ENCODE measurements at regions not wholly inside any gene's neighbourhood (a gene's known extent, or its start where the extent isn't known, plus 50 kb on each side); places are given as distances from the start of the nearest gene placed in this dataset.
A peak's percentile ranks its signal among the peaks of the same experiment; 100 is the strongest.

DNA sequence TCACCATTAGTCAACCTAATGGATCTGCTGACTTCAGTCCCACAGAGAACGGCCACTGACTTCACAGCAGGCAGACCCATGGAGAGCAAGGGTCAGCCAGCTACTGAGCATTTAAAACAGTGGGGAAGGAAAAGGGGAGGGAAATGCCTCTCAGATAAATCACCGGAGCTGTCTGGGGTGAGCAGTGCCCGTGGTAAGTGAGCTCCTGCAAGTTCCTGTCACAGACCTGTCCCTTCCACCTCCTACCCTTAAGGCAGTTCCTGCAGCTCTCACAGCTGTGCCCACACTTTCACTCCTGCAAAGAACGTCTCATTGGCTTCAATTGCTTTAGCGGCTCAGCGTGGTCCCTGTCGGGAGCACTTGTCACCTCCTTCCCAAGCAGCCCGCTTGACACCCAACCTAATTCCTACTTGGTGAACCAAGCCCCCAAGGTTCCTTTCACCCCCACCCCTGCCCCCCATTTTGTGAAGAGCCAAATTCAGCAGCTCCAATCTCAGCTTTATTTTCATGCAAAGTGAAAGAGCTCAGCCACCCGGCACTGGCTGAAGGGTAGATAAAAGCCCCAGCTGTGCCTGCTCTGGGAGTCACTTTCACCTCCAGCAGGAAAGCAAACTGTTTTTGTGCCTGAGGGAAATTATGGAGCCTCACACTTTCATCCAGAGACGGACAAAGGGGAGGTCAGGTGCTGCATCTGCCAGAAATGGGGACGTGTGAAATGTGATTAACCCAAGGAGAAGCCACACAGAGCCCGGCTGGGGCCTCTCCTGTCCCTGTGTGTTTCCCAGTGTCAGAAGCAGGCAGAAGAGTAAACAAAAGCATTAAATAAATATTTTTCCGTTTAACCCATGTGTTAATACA is 306.2 kb downstream of the TTLL7 start:
- H3K9me3 ChIP-seq, result no peaks in the 10 kb centered on the region
- TF ChIP-seq, protein P1, sequence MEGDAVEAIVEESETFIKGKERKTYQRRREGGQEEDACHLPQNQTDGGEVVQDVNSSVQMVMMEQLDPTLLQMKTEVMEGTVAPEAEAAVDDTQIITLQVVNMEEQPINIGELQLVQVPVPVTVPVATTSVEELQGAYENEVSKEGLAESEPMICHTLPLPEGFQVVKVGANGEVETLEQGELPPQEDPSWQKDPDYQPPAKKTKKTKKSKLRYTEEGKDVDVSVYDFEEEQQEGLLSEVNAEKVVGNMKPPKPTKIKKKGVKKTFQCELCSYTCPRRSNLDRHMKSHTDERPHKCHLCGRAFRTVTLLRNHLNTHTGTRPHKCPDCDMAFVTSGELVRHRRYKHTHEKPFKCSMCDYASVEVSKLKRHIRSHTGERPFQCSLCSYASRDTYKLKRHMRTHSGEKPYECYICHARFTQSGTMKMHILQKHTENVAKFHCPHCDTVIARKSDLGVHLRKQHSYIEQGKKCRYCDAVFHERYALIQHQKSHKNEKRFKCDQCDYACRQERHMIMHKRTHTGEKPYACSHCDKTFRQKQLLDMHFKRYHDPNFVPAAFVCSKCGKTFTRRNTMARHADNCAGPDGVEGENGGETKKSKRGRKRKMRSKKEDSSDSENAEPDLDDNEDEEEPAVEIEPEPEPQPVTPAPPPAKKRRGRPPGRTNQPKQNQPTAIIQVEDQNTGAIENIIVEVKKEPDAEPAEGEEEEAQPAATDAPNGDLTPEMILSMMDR (IDR thresholded peaks at IDR 0.05), result no peak
- no peak for TF ChIP-seq POLR2A (IDR thresholded peaks at IDR 0.05)
- TF ChIP-seq POLR2AphosphoS5 (IDR thresholded peaks at IDR 0.05), result no peak
- no peaks in the 10 kb centered on the region for H3K27me3 ChIP-seq
- no peak for DNase-seq (ENCODE audit: low spot score in 2 of 2)
- no peak overlapping the region for H3K27ac ChIP-seq
- H3K36me3 ChIP-seq, result no peaks in the 10 kb centered on the region
- intact Hi-C loops (cut with DNase I; ENCODE audit: low total_unique reads), result loop anchor here (1.0 kb wide), 1 partner anchor 24 kb away; no protein-coding TSS in a partner anchor
- H3K4me1 ChIP-seq, result no peaks in the 10 kb centered on the region
- peak overlapping the region; percentile 27 to 58 (median 40) for H3K4me3 ChIP-seq

DNA sequence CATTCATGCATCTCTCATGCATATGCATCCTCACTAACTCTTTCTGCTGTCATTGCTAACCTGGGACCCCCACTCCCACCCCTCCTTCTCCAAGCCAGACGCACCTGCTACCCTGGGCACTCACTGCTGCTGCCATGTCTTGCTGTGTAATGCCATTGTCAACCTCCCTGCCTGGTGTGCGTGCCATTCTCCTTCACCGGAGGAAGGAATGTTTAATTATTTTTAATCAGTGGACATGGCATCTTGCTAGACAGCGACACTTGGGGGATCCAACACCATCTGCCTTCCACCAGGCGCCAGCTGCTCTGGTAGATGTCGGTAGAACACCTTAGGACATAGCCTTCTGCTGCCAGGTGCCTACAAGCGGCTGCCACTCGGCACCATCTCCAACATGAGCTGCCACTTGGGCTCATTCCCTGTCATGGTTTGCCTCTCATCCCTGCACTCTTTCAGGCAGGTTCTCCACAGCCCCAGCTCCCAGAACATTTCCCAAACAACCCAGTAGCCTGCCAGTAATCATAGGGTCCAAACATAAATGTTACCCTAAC is 306.9 kb downstream of the TTLL7 start:
- Histone ChIP-seq H3K36me3 (no peaks in the 10 kb centered on the region), H3K27ac (no peak overlapping the region), H3K4me3 (peak overlapping the region in 1 of 3 donors; percentile 27), H3K4me1 (no peaks in the 10 kb centered on the region), H3K27me3 (no peaks in the 10 kb centered on the region), H3K9me3 (no peaks in the 10 kb centered on the region)
- TF ChIP-seq POLR2A (IDR thresholded peaks at IDR 0.05) (no peak), POLR2AphosphoS5 (IDR thresholded peaks at IDR 0.05) (no peak)
- TF ChIP-seq, protein P1 (IDR thresholded peaks at IDR 0.05), result no peak
- no peak for DNase-seq (ENCODE audit: low spot score in 2 of 2)
- intact Hi-C loops (cut with DNase I; ENCODE audit: low total_unique reads), result no loop called here

DNA sequence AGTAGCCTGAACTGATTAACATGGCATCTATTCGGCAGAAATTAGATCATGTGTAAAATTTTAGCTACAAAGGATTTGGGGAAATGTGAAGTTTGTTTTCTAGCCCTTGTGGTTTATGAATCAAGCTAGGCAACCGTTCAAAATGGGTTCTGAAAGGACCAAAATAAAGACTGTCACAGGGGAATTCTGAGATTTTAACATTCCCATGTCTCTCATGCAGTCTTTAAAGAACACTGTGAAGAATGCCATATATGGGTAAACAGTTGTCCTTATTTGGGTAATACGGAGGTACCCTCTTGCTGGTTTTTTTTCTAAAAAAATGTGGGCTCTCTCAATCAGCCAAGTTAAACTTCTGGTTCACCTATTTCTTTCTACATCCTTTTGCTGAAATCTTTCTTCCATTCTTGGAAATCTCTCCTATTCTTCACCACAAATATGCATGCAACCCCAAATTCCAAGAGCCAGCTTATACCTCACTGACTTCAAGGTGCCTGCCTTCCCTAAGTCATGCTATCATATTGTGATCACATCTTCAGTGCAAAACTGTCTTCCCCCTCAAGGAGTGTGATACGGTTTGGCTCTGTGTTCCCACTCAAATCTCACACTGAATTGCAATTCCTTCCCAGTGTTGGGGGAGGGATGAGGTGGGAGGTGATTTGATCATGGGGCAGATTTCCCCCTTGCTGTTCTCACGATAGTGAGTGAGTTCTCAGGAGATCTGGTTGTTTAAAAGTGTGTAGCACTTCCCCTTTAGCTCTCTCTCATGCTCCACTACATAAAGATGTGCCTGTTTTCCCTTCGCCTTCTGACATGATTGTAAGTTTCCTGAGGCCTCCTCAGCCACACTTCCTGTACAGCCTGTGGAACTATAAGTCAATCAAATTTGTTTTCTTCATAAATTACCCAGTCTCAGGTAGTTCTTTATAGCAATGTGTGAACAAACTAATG is 308.7 kb downstream of the TTLL7 start:
- intact Hi-C loops (cut with DNase I; ENCODE audit: low total_unique reads), result no loop called here
- Histone ChIP-seq H3K4me1 (no peaks in the 10 kb centered on the region), H3K27ac (no peak overlapping the region), H3K27me3 (no peaks in the 10 kb centered on the region), H3K4me3 (no peak overlapping the region), H3K9me3 (no peaks in the 10 kb centered on the region), H3K36me3 (no peaks in the 10 kb centered on the region)
- TF ChIP-seq POLR2A (IDR thresholded peaks at IDR 0.05), result no peak
- TF ChIP-seq POLR2AphosphoS5 (IDR thresholded peaks at IDR 0.05), result no peak
- TF ChIP-seq, protein P1 (IDR thresholded peaks at IDR 0.05), result no peak
- no peak for DNase-seq (ENCODE audit: low spot score in 2 of 2)

DNA sequence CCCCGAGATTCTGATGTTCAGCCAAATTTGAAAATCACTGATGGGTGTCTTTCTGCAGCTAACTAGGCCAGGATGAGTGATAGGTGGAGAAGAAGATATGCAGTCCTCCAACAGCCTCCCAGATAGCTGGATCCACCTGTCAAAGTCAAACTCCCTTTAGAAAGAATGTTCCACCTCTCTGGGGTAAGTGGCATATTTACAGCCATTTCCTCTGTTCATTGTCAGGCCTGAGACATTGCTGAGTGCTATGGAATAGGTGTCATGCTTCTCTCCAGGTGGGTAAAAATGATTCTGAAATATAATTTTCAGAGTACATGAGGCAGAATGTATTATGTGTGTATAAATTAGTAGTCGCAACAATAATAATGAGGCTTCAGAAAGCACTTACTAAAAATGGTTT is 316.8 kb downstream of the TTLL7 start:
- Histone ChIP-seq H3K4me1 (no peaks in the 10 kb centered on the region), H3K4me3 (no peak overlapping the region), H3K9me3 (peaks cover 0 to 3% of the 10 kb centered on the region in 2 donors), H3K27ac (no peak overlapping the region), H3K36me3 (no peaks in the 10 kb centered on the region), H3K27me3 (no peaks in the 10 kb centered on the region)
- no peak for DNase-seq (ENCODE audit: low spot score in 2 of 2)
- no peak for TF ChIP-seq POLR2A (IDR thresholded peaks at IDR 0.05)
- TF ChIP-seq, protein P1 (IDR thresholded peaks at IDR 0.05), result no peak
- TF ChIP-seq POLR2AphosphoS5 (IDR thresholded peaks at IDR 0.05), result no peak
- intact Hi-C loops (cut with DNase I; ENCODE audit: low total_unique reads), result no loop called here
